ENCODE measurements at regions not wholly inside any gene's neighbourhood (a gene's known extent, or its start where the extent isn't known, plus 50 kb on each side); places are given as distances from the start of the nearest gene placed in this dataset.

- no peak for DNase-seq
Measured at GRCh38 chr19:33902395-33902794, 105.7 kb downstream of the KCTD15 start.

DNA sequence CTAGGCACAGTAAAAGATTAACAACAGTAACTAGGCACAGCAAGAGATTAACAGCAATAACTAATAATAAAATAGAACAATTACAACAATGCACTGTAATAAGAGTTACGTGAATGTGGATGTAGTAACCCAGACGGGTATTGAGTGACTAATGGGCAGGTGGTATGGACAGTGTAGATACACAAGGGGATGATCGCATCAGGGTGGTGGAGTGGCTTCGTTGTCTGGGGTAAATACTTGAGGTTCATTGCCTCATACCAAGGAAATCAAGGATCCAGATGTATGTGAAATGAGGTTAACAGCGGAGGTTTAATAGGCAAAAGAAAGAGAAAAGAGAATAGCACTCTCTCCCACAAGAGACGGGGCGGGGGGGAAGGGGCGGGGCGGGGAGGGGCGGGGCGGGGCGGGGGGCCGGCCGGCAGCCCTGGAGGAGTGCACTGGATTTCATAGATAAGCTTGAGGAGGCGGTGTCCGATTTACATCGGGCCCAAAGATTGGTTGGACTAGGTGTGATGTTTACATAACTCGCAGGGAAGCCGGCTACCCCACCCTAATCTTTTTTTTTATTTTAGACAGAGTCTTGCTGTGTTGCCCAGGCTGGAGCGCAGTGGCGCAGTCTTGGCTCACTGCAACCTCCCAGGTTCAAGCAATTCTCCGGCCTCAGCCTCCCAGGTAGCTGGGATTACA, 106.3 kb downstream of the KCTD15 start:
- no peak for DNase-seq

DNA sequence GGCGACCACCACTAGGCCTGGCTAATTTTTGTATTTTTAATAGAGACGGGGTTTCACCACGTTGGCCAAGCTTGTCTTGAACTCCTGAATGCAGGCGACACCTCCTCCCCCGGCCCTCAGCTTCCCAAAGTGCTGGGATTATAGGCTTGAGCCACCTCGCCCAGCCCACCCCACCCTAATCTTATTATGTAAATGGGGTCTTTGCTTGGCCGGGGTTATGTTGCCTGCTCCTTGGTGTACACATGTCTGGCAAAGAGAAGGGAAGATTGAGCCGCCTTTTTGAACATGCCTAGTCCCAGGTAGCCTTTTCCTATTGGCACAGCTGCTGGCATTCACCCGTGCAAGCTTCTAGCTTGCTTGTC, 106.8 kb downstream of the KCTD15 start:
- DNase-seq, result no peak

GRCh38 chr19:33904681-33905080, 108.0 kb downstream of the KCTD15 start:
- no peak for DNase-seq

GRCh38 chr19:33905473-33905936, 108.8 kb downstream of the KCTD15 start:
- no peak for DNase-seq

DNA sequence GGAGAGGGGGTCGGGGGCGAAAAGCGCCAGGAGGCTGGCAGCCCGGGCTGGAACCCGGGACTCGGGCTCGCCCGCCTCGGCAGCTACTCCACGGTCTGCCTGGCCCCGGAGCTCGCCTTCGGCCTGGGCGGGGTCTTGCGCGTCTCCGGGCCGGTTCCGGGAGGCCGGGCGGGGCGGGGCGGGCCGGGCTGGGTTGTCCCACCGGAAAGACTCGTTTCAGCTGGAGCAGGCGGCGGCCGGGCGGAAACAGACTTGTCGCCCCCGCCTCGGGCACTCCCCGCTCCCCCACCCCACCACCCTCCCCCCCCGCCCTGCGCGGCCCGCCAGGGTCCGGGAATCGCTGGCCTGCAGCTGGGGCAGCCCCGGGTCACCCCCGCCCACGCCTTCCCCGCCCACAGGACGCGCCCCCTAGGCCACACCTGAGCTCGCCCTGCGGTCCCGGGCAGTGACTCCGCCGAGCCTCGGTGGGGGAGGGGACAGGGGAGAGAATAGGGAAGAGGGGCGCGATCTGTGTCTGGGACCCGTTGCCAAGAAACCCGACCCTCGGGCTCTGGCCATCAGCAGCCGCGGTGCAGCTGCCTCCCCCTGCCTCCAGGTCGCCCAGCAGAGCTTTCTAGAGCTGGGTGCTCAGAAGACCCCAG, 109.4 kb downstream of the KCTD15 start:
- DNase-seq, result no peak

DNA sequence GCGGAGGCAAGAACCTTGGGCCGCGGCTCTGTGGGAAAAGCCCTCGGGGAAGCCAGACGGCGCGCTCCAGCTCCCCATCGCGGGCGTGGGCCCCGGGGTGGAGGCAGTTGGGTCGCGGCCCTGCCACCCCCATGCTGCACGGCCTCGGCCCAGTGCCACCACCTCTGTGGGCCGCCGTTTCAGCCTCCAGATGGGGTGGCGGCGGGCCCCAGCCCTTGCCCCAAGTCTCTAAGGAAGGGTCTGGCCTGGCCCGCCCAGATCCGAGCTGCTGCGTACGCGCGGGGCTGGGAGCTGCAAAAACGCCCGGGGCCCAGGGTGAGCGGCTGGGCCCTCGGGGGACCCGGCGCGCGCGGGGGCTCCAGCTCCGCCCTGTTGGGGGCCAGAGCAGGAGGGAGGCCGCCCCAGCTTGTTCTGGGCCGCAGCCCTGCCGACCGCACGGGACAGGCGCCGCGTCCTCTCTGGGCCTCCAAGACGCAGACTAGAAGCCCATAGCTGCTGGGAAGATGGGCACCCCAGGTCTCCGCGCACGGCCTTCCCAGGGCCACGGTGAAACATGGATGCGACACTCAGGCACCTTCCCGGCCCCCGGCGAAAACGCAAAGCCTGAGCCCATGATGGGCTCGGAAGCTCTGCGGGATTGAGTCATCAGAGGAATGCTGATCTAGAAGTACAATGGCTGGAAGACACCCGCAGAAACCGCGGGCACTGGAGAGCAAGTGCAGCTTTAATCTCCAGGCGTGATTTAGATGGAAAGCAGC, 110.1 kb downstream of the KCTD15 start:
- no peak for DNase-seq

- no peak for DNase-seq
Measured at GRCh38 chr19:33910922-33911321, 114.3 kb downstream of the KCTD15 start.

DNA sequence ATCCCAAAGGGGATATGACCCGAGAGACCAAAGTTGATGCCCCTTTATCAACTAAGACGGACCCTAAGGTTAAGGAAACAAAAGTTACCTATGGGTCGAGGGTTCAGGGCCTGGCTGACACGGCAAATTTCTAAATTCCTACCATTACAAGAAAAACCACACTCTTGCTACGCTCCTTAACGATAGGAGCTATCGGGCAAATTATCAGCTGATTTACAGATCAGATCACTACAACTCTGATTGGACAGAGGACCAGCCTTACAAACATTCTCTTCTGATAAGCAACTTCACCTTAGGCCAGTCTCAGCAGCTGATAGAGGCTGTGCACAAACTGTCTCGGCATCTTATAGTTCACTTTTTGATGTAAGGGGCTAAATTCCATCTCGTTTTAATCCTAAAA, 117.9 kb downstream of the KCTD15 start:
- DNase-seq, result no peak

DNA sequence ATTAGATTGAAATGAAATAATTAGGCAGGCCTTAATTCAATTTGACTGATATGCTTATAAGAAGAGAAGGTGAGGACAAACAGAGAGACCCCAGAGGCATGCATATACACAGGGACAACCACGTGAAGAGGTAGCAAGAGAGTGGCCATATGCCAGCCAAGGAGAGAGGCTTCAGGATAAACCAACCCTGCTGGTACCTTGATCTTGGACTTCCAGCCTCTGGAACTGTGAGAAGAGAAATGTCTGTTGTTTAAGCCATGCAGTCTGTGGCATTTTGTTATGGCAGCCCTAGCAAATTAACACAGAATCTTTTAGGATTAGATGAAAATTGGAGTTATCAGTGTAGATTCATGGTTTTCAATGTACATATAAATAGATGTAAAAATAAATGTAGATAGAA, 120.1 kb downstream of the KCTD15 start:
- DNase-seq, result no peak

GRCh38 chr19:33919291-33919690, 122.6 kb downstream of the KCTD15 start:
- DNase-seq, result no peak

DNA sequence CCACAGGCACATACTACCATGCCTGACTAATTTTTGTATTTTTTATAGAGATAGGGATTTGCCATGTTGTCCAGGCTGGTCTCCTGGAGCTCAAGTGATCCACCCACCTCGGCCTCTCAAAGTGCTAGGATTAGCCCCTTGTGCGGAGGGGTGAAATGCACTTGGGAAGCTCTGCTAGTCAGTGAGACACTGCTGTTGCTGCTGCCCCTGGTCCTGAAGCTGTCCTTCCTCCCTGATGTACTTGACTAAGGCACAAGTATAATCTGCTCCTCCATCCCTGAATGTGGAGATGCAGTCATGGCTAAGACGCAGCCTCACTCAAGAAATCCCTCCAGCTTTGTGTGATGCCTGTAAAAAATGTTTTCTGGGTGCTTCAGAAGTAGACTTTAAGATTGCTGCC, 124.5 kb downstream of the KCTD15 start:
- DNase-seq, result no peak

- DNase-seq, result no peak
Measured at GRCh38 chr19:33926306-33926705, 129.6 kb downstream of the KCTD15 start.

GRCh38 chr19:33927789-33928457, 131.3 kb downstream of the KCTD15 start:
- no peak for DNase-seq

DNA sequence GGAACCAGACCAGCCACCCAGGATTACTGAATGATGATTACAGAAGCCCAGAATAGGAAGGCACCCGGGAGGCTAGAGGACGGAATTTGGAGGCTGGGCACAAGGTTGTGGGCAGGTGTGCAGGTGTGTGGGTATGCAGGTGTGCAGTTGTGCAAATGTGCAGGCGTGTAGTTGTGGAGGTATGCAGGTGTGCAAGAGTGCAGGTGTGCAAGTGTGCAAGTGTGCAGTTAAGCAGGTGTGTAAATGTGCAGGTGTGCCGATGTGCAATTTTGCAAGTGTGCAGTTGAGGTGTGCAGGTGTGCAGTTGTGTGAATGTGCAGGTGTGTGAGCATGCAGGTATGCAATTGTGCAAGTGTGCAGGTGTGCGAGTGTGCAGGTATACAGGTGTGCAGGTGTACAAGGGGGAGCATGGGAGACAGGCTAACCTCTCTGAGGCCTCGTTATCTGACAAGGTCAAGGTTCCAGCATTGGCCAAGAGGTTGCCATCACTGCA, 131.8 kb downstream of the KCTD15 start:
- DNase-seq, result no peak

DNA sequence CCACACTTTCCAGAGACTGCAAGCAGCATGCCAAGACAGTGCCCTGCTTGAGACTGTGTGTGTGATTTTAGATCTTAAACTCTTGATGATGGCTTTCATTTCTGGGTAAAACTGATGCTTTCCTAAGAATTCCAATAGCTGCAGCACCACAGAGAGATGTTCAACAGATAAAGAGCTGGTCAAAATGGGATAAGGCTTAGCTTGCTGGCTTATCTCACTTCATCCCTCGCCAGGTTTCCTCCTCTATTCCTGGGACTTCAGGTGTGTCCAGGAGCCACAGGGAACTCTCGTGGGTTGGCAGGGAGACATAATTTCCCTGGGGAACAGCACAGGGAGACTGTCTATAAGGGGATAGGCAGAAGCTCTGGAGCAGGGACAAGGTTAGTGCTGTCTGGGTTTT, 137.3 kb downstream of the KCTD15 start:
- DNase-seq, result no peak

GRCh38 chr19:33938821-33939220, 142.2 kb downstream of the KCTD15 start:
- DNase-seq, result no peak

- no peak for DNase-seq
Measured at GRCh38 chr19:33941133-33941532, 144.5 kb downstream of the KCTD15 start.

GRCh38 chr19:33946535-33947264, 150.0 kb downstream of the KCTD15 start:
- no peak for DNase-seq

GRCh38 chr19:33947265-33947964, 150.7 kb downstream of the KCTD15 start:
- no peak for DNase-seq

DNA sequence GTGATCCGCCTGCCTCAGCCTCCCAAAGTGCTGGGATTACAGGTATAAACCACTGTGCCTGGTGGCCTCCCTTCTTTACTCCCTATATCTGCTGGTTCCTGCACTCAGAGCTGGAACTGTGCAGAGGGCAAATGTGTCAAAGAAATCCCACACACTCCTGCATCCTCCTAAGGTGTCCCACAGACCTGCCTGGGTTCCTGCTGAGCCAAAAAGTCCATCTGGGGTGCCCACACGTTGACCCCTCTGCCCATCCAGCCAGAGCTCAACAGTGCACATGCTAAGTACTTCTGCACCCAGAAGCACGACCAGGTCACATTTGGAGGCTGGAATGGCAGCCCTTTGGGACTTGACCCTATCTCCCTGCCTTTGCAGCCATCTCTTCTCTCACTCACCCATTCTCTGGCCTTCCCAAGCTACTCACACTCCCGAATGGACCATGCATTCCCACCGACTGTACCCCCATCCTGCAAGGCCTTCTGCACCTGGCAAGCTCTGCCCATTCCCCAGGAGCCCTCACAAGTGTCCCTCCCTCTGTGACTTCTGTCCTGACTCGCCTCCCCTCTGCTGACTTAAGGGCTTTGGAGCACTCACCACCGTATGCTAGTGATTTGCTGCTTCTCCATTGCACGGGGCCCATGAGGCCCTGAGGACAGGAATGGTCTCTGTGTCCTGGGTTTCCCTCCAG, 152.1 kb downstream of the KCTD15 start:
- no peak for DNase-seq

All from activated effector memory CD4-positive, alpha-beta T cell treated with anti-CD3 and anti-CD28 coated beads, Interleukin-2, amount 50 U/mL, for 16 hours (primary cell).